Breast epithelium (tissue), 3 donors: ENCODE measurements at regions not wholly inside any gene's neighbourhood (a gene's known extent, or its start where the extent isn't known, plus 50 kb on each side); places are given as distances from the start of the nearest gene placed in this dataset.

Source experiments
- POLR2AphosphoS5 ChIP-seq, 3 donors: sonication (generic); formaldehyde crosslinking; IDR thresholded peaks; one replicate each; pipeline ENCODE4 v1.6.1; 2017; ENCODE audit warnings: antibody characterized with exemption in 3 of 3
- TF ChIP-seq, protein P1 (sequence below), 3 donors: fragments of 450-650 bp; IDR thresholded peaks; one replicate each; pipeline ENCODE4 v1.5.1; 2016 to 2017; ENCODE audit warnings: antibody characterized with exemption in 3 of 3, mild to moderate bottlenecking in 3 of 3, moderate library complexity in 3 of 3

DNA sequence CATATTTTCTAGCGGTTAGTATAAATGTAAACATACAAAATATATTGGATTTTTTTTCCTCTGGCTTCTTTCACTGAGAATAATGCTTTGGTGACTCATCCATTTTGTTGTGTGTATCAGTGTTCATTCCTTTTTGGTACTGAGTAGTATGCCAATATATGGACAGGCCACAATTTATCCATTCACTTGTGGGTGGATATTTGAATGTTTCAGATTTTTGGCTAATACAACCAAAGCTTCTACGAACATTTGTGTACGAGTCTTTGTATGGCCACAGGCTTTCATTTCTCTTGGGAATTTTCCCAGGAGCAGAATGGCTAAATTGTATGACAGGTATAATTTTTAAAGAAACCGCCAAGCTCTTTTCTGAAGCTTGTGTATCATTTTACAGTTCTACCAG, 677.5 kb downstream of the HDGFL1 start:
- TF ChIP-seq, protein P1, sequence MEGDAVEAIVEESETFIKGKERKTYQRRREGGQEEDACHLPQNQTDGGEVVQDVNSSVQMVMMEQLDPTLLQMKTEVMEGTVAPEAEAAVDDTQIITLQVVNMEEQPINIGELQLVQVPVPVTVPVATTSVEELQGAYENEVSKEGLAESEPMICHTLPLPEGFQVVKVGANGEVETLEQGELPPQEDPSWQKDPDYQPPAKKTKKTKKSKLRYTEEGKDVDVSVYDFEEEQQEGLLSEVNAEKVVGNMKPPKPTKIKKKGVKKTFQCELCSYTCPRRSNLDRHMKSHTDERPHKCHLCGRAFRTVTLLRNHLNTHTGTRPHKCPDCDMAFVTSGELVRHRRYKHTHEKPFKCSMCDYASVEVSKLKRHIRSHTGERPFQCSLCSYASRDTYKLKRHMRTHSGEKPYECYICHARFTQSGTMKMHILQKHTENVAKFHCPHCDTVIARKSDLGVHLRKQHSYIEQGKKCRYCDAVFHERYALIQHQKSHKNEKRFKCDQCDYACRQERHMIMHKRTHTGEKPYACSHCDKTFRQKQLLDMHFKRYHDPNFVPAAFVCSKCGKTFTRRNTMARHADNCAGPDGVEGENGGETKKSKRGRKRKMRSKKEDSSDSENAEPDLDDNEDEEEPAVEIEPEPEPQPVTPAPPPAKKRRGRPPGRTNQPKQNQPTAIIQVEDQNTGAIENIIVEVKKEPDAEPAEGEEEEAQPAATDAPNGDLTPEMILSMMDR (IDR thresholded peaks at IDR 0.05): no peak
- TF ChIP-seq POLR2AphosphoS5 (IDR thresholded peaks at IDR 0.05): no peak
